ENCODE measurements at regions not wholly inside any gene's neighbourhood (a gene's known extent, or its start where the extent isn't known, plus 50 kb on each side); places are given as distances from the start of the nearest gene placed in this dataset.

DNA sequence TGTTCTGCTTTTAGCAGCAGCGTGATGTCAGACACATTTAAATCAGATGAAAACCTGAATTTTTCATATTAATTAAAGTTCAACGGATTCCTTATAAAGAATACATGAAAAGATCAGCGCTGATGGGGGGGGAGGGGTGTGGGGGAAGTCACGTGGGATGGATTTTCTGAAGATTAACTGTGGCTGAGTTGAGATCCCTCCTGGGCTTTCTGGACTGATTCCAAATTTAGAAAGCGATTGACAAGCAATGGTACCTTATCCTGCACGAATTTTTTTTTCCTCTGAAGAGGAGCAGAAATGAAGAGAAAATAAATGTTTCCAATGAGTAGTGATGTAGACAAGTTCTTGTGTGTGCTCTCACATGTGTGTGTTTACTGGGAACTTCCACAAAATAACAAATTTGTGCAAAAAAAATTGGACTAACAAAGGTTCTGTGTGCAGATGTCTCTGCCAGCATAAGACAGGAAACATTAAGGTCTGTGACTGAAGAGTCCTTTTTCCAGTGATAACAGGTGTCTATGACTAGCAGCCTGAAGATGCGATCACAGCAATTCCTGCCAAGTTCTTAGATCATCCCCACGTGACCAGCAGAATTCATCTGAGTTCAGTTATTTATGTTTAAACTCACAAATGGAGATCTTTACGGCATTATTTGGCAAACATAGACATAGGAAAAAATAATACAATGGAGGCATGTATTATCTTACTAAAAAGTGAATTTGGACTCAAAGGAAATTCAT is 585.2 kb upstream of the CELF2 start:
- TF ChIP-seq, protein P1, sequence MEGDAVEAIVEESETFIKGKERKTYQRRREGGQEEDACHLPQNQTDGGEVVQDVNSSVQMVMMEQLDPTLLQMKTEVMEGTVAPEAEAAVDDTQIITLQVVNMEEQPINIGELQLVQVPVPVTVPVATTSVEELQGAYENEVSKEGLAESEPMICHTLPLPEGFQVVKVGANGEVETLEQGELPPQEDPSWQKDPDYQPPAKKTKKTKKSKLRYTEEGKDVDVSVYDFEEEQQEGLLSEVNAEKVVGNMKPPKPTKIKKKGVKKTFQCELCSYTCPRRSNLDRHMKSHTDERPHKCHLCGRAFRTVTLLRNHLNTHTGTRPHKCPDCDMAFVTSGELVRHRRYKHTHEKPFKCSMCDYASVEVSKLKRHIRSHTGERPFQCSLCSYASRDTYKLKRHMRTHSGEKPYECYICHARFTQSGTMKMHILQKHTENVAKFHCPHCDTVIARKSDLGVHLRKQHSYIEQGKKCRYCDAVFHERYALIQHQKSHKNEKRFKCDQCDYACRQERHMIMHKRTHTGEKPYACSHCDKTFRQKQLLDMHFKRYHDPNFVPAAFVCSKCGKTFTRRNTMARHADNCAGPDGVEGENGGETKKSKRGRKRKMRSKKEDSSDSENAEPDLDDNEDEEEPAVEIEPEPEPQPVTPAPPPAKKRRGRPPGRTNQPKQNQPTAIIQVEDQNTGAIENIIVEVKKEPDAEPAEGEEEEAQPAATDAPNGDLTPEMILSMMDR (IDR thresholded peaks at IDR 0.05; ENCODE audit: insufficient read depth, low read depth, low read length), result no peak
- no peak overlapping the region for H3K4me3 ChIP-seq (ENCODE audit: low read depth, low read length)
- DNase-seq (ENCODE audit: low read depth), result no peak

DNA sequence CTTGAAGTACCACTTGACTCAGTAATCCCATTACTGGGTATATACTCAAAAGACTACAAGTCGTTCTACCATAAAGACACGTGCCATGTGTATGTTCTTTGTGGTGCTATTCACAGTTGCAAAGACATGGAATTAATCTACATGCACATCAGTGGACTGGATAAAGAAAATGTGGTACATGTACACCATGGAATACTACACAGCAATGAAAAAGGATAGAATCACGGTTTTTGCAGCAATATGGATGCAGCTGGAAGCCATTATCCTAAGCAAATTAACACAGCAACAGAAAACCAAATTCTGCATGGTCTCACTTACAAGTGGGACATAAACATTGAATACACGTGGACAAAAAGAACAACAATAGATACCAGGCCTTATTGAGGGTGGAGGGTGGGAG is 583.4 kb upstream of the CELF2 start:
- H3K4me3 ChIP-seq (ENCODE audit: low read depth, low read length), result no peak overlapping the region
- DNase-seq (ENCODE audit: low read depth), result no peak
- TF ChIP-seq, protein P1 (IDR thresholded peaks at IDR 0.05; ENCODE audit: insufficient read depth, low read depth, low read length), result no peak

DNA sequence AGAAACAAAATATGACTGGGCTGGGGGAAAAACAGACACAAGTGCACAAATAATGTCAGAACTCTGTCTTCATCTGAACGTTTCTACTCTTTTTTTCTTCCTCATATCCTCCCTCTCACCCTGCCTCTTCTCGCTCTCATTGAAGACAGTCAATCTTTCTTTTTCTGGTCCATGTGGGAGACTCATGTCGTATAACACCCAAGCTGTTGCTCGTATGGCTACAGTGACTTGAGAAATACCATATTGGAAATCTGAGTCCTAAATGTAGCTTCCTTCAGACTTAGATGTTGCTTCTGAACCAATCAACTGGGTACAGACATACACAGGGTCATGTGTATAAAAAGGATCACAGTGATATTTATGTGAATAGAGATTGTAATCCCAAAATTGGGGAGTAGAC is 579.8 kb upstream of the CELF2 start:
- TF ChIP-seq, protein P1 (IDR thresholded peaks at IDR 0.05; ENCODE audit: insufficient read depth, low read depth, low read length), result no peak
- DNase-seq (ENCODE audit: low read depth), result no peak
- H3K4me3 ChIP-seq (ENCODE audit: low read depth, low read length), result no peak overlapping the region

DNA sequence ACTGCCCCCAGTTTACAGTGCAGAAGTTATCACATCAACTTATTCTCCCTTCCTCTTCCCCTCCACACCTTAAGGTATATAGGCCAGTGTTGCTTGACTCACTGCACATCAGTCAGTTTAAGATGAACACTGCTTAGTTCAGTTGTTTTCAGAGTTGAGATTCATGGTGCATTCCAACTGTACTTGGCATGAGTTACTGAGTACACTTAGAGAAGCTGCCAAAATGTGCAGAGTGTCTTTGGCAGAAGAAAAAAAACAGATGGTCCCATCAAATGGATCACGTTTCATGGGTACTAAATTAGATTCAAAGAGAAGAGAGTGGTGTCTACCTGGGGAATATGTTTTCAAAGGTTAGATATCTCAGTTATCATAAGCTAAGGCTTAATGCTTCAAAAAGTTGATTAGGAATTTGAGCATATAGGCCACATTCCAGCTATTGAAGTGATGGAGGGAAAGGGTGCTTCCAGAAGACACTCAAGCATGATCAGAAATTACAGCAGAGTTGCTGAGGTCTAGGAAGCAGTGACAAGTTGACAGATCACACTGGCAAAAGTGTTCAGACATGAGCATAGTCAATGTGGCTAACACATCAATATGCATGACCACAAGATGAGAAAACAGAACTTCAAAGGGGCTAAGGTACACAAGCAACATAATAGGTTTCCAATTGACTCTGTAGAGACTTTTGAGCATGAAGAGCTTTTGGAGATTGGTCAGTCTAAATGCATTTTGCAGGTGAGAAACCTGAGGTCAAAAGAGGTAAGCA is 579.2 kb upstream of the CELF2 start:
- DNase-seq (ENCODE audit: low read depth), result no peak
- no peak overlapping the region for H3K4me3 ChIP-seq (ENCODE audit: low read depth, low read length)
- TF ChIP-seq, protein P1 (IDR thresholded peaks at IDR 0.05; ENCODE audit: insufficient read depth, low read depth, low read length), result no peak

DNA sequence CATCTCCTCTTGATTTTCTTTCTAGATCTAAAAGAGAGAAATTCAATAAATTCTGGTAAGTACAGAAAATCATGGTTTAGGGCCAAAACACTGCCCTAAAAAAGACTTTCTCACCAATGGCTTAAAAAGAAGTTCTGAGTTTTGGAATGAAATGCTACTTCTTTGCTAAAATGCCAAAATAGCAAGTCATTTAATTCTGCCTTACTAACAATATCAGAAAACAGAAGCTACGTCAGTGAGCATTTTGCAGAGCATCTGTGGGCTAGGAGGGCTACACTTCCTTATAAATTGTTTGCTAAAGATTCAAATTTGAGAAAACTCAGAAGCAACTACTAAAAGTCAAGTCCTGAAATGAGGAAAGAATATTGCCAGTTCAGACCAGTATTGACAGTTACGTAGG is 560.8 kb upstream of the CELF2 start:
- no peak overlapping the region for H3K4me3 ChIP-seq (ENCODE audit: low read depth, low read length)
- TF ChIP-seq, protein P1 (IDR thresholded peaks at IDR 0.05; ENCODE audit: insufficient read depth, low read depth, low read length), result no peak
- DNase-seq (ENCODE audit: low read depth), result no peak

DNA sequence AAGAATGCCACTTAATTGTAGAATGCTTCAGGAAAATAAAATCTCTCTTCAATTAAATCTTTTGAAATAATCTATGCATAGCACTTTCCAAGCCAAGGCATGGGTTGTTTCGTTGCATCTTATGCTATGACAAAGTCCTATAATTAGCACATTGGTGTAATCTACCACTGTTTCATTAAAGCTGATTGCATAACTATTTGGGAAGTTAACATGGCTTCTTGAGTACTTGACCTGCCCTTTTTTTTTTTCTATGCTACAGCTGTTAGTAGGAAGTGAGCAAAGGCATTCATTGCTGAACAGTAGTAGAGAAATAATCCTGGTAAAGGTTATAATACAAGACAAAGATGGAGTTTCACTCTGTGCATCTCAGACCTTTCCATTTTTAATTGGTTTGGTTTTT is 557.2 kb upstream of the CELF2 start:
- DNase-seq (ENCODE audit: low read depth), result peak; percentile 35
- H3K4me3 ChIP-seq (ENCODE audit: low read depth, low read length), result no peak overlapping the region
- TF ChIP-seq, protein P1 (IDR thresholded peaks at IDR 0.05; ENCODE audit: insufficient read depth, low read depth, low read length), result no peak
